ENCODE measurements at regions not wholly inside any gene's neighbourhood (a gene's known extent, or its start where the extent isn't known, plus 50 kb on each side); places are given as distances from the start of the nearest gene placed in this dataset.

GRCh38 chr5:54721116-54721515, 203.6 kb downstream of the SNX18 start:
- ChIA-PET CTCF (interaction anchor here (1.2 to 2.4 kb wide), 2 partner anchors 12 to 203 kb away, joined by 3 to 7 read pairs; partner anchors contain the start of gene SNX18), POLR2A (no interaction called here)
- Mint-ChIP-seq H3K27me3 (no peaks in the 10 kb centered on the region), H3K27ac (no peak overlapping the region), H3K36me3 (ENCODE audit: low read depth) (peaks cover 50% of the 10 kb centered on the region), H3K4me3 (no peak overlapping the region), H3K9me3 (peaks cover 31% of the 10 kb centered on the region), H3K4me1 (peaks cover 43% of the 10 kb centered on the region)
- DNase-seq = no peak

- Mint-ChIP-seq H3K27ac (peak overlapping the region; percentile 21), H3K9me3 (peaks cover 36% of the 10 kb centered on the region), H3K4me1 (peaks cover 44% of the 10 kb centered on the region), H3K27me3 (no peaks in the 10 kb centered on the region), H3K36me3 (ENCODE audit: low read depth) (peaks cover 57% of the 10 kb centered on the region), H3K4me3 (no peak overlapping the region)
- POLR2A ChIA-PET = interaction anchor here (0.8 kb wide), 1 partner anchor 24 kb away, joined by 3 read pairs; no protein-coding TSS in a partner anchor
- DNase-seq = no peak
- CTCF ChIA-PET = interaction anchor here (2.4 kb wide), 1 partner anchor 203 kb away, joined by 7 read pairs; the partner anchor contains the start of gene SNX18
Observed at GRCh38 chr5:54720341-54720740, 202.8 kb downstream of the SNX18 start.

- DNase-seq = no peak
- Mint-ChIP-seq H3K4me3 (no peak overlapping the region), H3K36me3 (ENCODE audit: low read depth) (peaks cover 62% of the 10 kb centered on the region), H3K27me3 (no peaks in the 10 kb centered on the region), H3K27ac (peak overlapping the region; percentile 26), H3K4me1 (peaks cover 44% of the 10 kb centered on the region), H3K9me3 (peaks cover 39% of the 10 kb centered on the region)
- ChIA-PET POLR2A (interaction anchor here (0.7 to 2.8 kb wide), 6 partner anchors 8 to 202 kb away, joined by 3 to 18 read pairs (median 3); partner anchors contain the start of gene SNX18), CTCF (interaction anchor here (2.4 kb wide), 1 partner anchor 202 kb away, joined by 7 read pairs; the partner anchor contains the start of gene SNX18)
Observed at GRCh38 chr5:54719384-54720283, 202.1 kb downstream of the SNX18 start.

DNA sequence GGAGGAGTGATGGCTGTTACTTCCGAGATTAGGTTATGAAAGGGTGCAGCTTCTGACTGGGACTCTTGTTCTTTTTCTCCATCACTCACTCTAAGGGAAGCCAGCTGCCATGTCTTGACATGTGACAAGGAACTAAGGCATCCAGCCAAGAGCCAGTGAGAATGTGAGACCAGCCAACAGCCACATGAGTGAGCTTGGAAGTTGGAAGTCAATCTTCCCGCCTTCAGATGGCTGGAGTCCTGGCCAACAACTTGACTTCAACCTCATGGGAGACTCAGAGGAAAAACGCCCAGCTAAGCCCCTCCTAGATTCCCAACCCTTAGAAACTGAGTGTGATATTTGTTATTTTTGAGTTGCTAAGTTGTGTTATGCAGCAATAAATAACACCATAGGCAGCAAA, 201.1 kb downstream of the SNX18 start:
- H3K9me3 Mint-ChIP-seq = peaks cover 41% of the 10 kb centered on the region
- DNase-seq = no peak
- H3K36me3 Mint-ChIP-seq (ENCODE audit: low read depth) = peaks cover 68% of the 10 kb centered on the region
- peaks cover 44% of the 10 kb centered on the region for H3K4me1 Mint-ChIP-seq
- no peaks in the 10 kb centered on the region for H3K27me3 Mint-ChIP-seq
- no peak overlapping the region for H3K4me3 Mint-ChIP-seq
- CTCF ChIA-PET = interaction anchor here (1.1 to 2.4 kb wide), 5 partner anchors 11 to 201 kb away, joined by 3 to 7 read pairs (median 5); partner anchors contain the start of gene SNX18
- POLR2A ChIA-PET = interaction anchor here (0.9 to 2.9 kb wide), 9 partner anchors 9 to 201 kb away, joined by 3 to 18 read pairs (median 7); partner anchors contain the start of gene SNX18
- H3K27ac Mint-ChIP-seq = peak overlapping the region; percentile 88

DNA sequence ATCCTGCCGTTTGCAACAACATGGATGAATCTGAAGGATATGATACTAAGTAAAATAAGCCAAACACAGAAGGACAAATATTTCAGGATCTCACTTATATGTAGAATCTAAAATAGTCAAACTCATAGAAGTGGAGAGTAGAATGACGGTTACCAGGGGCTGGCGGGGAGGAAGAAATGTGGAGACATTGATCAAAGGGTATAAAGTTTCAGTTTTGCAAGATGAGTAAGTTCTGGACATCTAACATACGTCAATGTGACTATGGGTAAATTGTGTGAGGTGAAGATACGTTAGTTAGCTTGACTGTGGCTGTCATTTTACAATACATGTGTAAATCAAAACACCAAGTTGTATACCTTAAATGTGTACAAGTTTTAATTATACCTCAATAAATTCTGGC, 200.3 kb downstream of the SNX18 start:
- peak overlapping the region; percentile 88 for H3K27ac Mint-ChIP-seq
- no peaks in the 10 kb centered on the region for H3K27me3 Mint-ChIP-seq
- ChIA-PET POLR2A (interaction anchor here (0.9 to 2.9 kb wide), 8 partner anchors 10 to 200 kb away, joined by 3 to 18 read pairs (median 7); partner anchors contain the start of gene SNX18), CTCF (interaction anchor here (0.6 to 1.3 kb wide), 8 partner anchors 10 to 1455 kb away, joined by 3 to 5 read pairs (median 3); partner anchors contain the start of gene SNX18)
- peak; percentile 43 for DNase-seq
- peaks cover 41% of the 10 kb centered on the region for H3K9me3 Mint-ChIP-seq
- peaks cover 42% of the 10 kb centered on the region for H3K4me1 Mint-ChIP-seq
- H3K4me3 Mint-ChIP-seq = peak overlapping the region; percentile 36
- H3K36me3 Mint-ChIP-seq (ENCODE audit: low read depth) = peaks cover 68% of the 10 kb centered on the region

DNA sequence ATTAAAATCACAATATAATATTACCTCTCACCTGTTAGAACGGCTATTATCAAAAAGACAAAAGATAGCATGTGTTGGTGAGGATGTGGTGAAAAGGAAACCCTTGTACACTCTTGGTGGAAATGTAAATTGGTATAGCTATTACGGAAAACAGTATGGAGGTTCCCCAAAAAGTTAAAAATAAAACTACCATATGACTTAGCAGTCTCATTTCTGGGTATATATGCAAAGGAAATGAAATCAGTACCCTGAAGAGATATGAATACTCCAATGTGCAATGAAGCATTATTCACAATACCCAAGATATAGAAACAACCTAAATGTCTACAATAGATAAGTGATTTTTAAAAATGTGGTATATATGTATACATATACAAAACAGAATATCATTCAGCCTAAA, 199.9 kb downstream of the SNX18 start:
- Mint-ChIP-seq H3K4me1 (peaks cover 40% of the 10 kb centered on the region), H3K27me3 (no peaks in the 10 kb centered on the region), H3K4me3 (peak overlapping the region; percentile 36), H3K9me3 (peaks cover 41% of the 10 kb centered on the region), H3K36me3 (ENCODE audit: low read depth) (peaks cover 69% of the 10 kb centered on the region), H3K27ac (peak overlapping the region; percentile 88)
- DNase-seq = no peak
- CTCF ChIA-PET = interaction anchor here (0.6 to 1.3 kb wide), 7 partner anchors 10 to 1455 kb away, joined by 3 to 5 read pairs (median 3); partner anchors contain the start of gene SNX18
- POLR2A ChIA-PET = interaction anchor here (1.2 to 2.9 kb wide), 6 partner anchors 23 to 200 kb away, joined by 3 to 18 read pairs (median 8); partner anchors contain the start of gene SNX18

- H3K36me3 Mint-ChIP-seq (ENCODE audit: low read depth) = peaks cover 58% of the 10 kb centered on the region
- H3K9me3 Mint-ChIP-seq = peaks cover 42% of the 10 kb centered on the region
- peaks cover 26% of the 10 kb centered on the region for H3K4me1 Mint-ChIP-seq
- H3K27me3 Mint-ChIP-seq = peaks cover 2% of the 10 kb centered on the region
- no peak for DNase-seq
- ChIA-PET POLR2A (no interaction called here), CTCF (no interaction called here)
- no peak overlapping the region for H3K4me3 Mint-ChIP-seq
- H3K27ac Mint-ChIP-seq = no peak overlapping the region
Observed at GRCh38 chr5:54713923-54714581, 196.5 kb downstream of the SNX18 start.

DNA sequence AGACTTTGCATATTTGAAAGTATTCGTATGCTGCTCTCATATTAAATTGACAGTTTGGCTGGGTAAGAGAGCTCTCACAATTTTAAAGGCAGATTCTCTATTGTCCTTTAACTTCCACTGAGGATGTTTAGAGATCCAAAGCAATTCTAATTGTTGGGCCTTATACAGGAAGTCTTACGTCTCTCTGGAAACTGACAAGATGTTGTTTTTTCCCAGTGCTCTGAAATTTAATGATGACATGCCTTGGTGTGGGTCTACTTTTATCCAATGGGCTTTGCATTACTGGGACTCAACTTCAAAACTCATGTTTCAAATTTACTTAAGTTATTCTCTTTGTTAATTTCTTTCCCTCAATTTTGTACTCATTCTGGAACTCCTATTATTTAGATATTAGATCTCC, 191.5 kb downstream of the SNX18 start:
- H3K27ac Mint-ChIP-seq = no peak overlapping the region
- H3K9me3 Mint-ChIP-seq = peaks cover 16% of the 10 kb centered on the region
- no peak overlapping the region for H3K4me3 Mint-ChIP-seq
- H3K4me1 Mint-ChIP-seq = peaks cover 11% of the 10 kb centered on the region
- CTCF ChIA-PET = no interaction called here
- H3K36me3 Mint-ChIP-seq (ENCODE audit: low read depth) = peaks cover 18% of the 10 kb centered on the region
- POLR2A ChIA-PET = no interaction called here
- DNase-seq = no peak
- peaks cover 4% of the 10 kb centered on the region for H3K27me3 Mint-ChIP-seq

DNA sequence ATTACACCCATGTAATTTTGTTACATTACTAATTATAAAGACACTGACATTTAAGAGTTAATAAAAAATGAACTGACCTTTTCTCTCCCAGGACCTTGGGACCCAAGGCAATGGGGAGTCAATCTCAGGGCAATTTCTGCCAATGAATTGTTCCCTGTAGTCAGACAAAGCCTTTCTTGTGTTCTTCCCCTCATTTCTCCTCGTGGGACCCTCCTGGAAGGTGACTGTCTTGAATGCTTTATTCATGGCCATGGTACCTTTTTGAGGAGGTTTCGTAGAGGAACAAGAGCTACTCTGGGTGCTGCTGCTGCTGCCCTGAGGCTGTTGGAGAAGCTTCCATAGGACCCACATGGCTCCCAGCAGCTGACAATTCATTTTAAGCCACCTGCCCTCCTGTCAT, 190.3 kb downstream of the SNX18 start:
- Mint-ChIP-seq H3K4me3 (no peak overlapping the region), H3K9me3 (peaks cover 9% of the 10 kb centered on the region), H3K27me3 (peaks cover 8% of the 10 kb centered on the region), H3K27ac (no peak overlapping the region), H3K36me3 (ENCODE audit: low read depth) (peaks cover 7% of the 10 kb centered on the region), H3K4me1 (peaks cover 13% of the 10 kb centered on the region)
- DNase-seq = no peak
- ChIA-PET POLR2A (no interaction called here), CTCF (interaction anchor here (0.6 to 2.0 kb wide), 3 partner anchors 10 to 464 kb away, joined by 4 to 5 read pairs (median 4); no protein-coding TSS in a partner anchor)

- ChIA-PET CTCF (interaction anchor here (1.3 kb wide), 1 partner anchor 8 kb away, joined by 3 read pairs; no protein-coding TSS in a partner anchor), POLR2A (no interaction called here)
- no peaks in the 10 kb centered on the region for H3K36me3 Mint-ChIP-seq (ENCODE audit: low read depth)
- peaks cover 2% of the 10 kb centered on the region for H3K9me3 Mint-ChIP-seq
- peaks cover 17% of the 10 kb centered on the region for H3K4me1 Mint-ChIP-seq
- H3K27me3 Mint-ChIP-seq = peaks cover 8% of the 10 kb centered on the region
- no peak overlapping the region for H3K27ac Mint-ChIP-seq
- no peak overlapping the region for H3K4me3 Mint-ChIP-seq
- no peak for DNase-seq
Observed at GRCh38 chr5:54705994-54706653, 188.6 kb downstream of the SNX18 start.

GRCh38 chr5:54704825-54705224, 187.3 kb downstream of the SNX18 start:
- CTCF ChIA-PET = no interaction called here
- H3K4me1 Mint-ChIP-seq = peaks cover 17% of the 10 kb centered on the region
- H3K27me3 Mint-ChIP-seq = peaks cover 8% of the 10 kb centered on the region
- peaks cover 2% of the 10 kb centered on the region for H3K9me3 Mint-ChIP-seq
- POLR2A ChIA-PET = no interaction called here
- H3K36me3 Mint-ChIP-seq (ENCODE audit: low read depth) = no peaks in the 10 kb centered on the region
- H3K4me3 Mint-ChIP-seq = no peak overlapping the region
- no peak overlapping the region for H3K27ac Mint-ChIP-seq
- no peak for DNase-seq

GRCh38 chr5:54704333-54704732, 186.8 kb downstream of the SNX18 start:
- Mint-ChIP-seq H3K4me3 (no peak overlapping the region), H3K4me1 (peaks cover 17% of the 10 kb centered on the region), H3K9me3 (peaks cover 2% of the 10 kb centered on the region), H3K36me3 (ENCODE audit: low read depth) (no peaks in the 10 kb centered on the region), H3K27ac (no peak overlapping the region), H3K27me3 (peaks cover 6% of the 10 kb centered on the region)
- ChIA-PET CTCF (no interaction called here), POLR2A (no interaction called here)
- DNase-seq = no peak
